Lower leg skin (tissue), 3 donors: ENCODE measurements at regions not wholly inside any gene's neighbourhood (a gene's known extent, or its start where the extent isn't known, plus 50 kb on each side); places are given as distances from the start of the nearest gene placed in this dataset.

Source experiments
- CTCF ChIP-seq, 3 donors: fragments of 450-650 bp; IDR thresholded peaks; one replicate each; pipeline ENCODE4 v1.5.1; 2016; ENCODE audit warnings: antibody characterized with exemption in 3 of 3, mild to moderate bottlenecking in 3 of 3, moderate library complexity in 2 of 3
- POLR2A ChIP-seq, 2 donors: fragments of 450-650 bp; IDR thresholded peaks; one replicate each; pipeline ENCODE4 v1.6.1; 2016 to 2017; ENCODE audit warnings: antibody characterized with exemption in 2 of 2, mild to moderate bottlenecking in 1 of 2, moderate library complexity in 1 of 2

DNA sequence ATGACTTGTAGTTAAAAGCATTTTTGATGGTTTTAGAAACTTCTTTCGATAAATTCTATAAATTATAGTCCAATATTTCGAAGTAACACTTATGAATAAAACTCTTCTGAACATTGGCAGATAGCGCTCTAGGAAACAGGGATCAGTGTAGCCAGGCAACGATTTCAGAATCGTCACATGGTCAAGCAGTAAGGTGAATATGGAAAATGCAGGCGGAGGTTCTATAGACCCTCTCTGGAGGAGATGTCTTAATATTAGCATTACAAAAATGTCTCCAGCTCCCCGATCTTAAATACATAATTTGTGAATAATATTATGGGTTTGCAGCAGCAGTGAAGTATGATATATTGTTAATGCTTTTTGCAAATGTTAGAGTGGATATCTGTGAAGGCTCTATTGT lies 310.3 kb downstream of the SS18 start:
- no peak for TF ChIP-seq CTCF (IDR thresholded peaks at IDR 0.05)
- no peak for TF ChIP-seq POLR2A (IDR thresholded peaks at IDR 0.05)
